GM23338 (cell line): ENCODE measurements at regions not wholly inside any gene's neighbourhood (a gene's known extent, or its start where the extent isn't known, plus 50 kb on each side); places are given as distances from the start of the nearest gene placed in this dataset.

Experiments
- ATAC-seq: fragments of 200-7000 bp; cut with Tn5 transposase; 3 replicates; pipeline ENCODE4 v1.9.1; 2020
- DNase-seq: peaks from one replicate; pipeline ENCODE4 v3.0.0-alpha.2; 2015; ENCODE audit warnings: low spot score
- H2AFZ ChIP-seq: fragments of 200-600 bp; sonication (generic); 2 replicates; pipeline ENCODE4 v1.8.0; 2016; ENCODE audit warnings: antibody characterized with exemption, mild to moderate bottlenecking, moderate library complexity
- H3F3A ChIP-seq: fragments of 200-600 bp; sonication (generic); replicated peaks from 2 replicates; pipeline ENCODE4 v1.8.0; 2017; ENCODE audit warnings: antibody characterized with exemption, mixed run types, low read depth
- H3K27ac ChIP-seq: fragments of 200-600 bp; sonication (generic); 2 replicates; pipeline ENCODE4 v1.6.1; 2016; ENCODE audit warnings: low read depth
- H3K27me3 ChIP-seq: fragments of 200-600 bp; sonication (generic); 2 replicates; pipeline ENCODE4 v1.8.0; 2016; ENCODE audit warnings: mild to moderate bottlenecking, mixed run types, moderate library complexity; ENCODE audit not compliant: insufficient read depth
- H3K36me3 ChIP-seq: fragments of 200-600 bp; sonication (generic); 2 replicates; pipeline ENCODE4 v1.8.0; 2016; ENCODE audit warnings: mild to moderate bottlenecking; ENCODE audit not compliant: insufficient read depth
- H3K4me1 ChIP-seq: fragments of 200-600 bp; sonication (generic); 2 replicates; pipeline ENCODE4 v1.8.0; 2016; ENCODE audit warnings: mild to moderate bottlenecking, moderate library complexity; ENCODE audit not compliant: insufficient read depth
- H3K4me2 ChIP-seq: fragments of 200-600 bp; sonication (generic); 2 replicates; pipeline ENCODE4 v1.7.1; 2017; ENCODE audit warnings: mixed run types
- H3K4me3 ChIP-seq: fragments of 200-600 bp; sonication (generic); 2 replicates; pipeline ENCODE4 v1.6.1; 2016; ENCODE audit warnings: mixed run types
- H3K79me2 ChIP-seq: fragments of 200-600 bp; sonication (generic); replicated peaks from 2 replicates; pipeline ENCODE4 v1.8.0; 2017; ENCODE audit warnings: mild to moderate bottlenecking; ENCODE audit not compliant: insufficient read depth
- H3K9me2 ChIP-seq: fragments of 200-600 bp; sonication (generic); 2 replicates; pipeline ENCODE4 v1.8.0; 2017; ENCODE audit not compliant: insufficient read depth
- H4K20me1 ChIP-seq: fragments of 200-600 bp; sonication (generic); replicated peaks from 2 replicates; pipeline ENCODE4 v1.8.0; 2017; ENCODE audit warnings: mild to moderate bottlenecking; ENCODE audit not compliant: insufficient read depth
- H3K27ac Mint-ChIP-seq: 2 replicates; pipeline ENCODE4 v1.8.0; 2020; ENCODE audit warnings: inconsistent platforms, mild to moderate bottlenecking, moderate library complexity, mixed read lengths
- H3K27me3 Mint-ChIP-seq: 3 replicates; pipeline ENCODE4 v1.8.0; 2022; ENCODE audit warnings: low read depth, mild to moderate bottlenecking, moderate library complexity, mixed read lengths, inconsistent platforms; ENCODE audit not compliant: insufficient read depth, poor library complexity
- H3K36me3 Mint-ChIP-seq: 3 replicates; pipeline ENCODE4 v1.8.0; 2021; ENCODE audit warnings: low read depth, mild to moderate bottlenecking, inconsistent platforms, moderate library complexity, mixed read lengths
- H3K4me1 Mint-ChIP-seq: 3 replicates; pipeline ENCODE4 v1.8.0; 2020; ENCODE audit warnings: mild to moderate bottlenecking, inconsistent platforms, mixed read lengths
- H3K4me3 Mint-ChIP-seq: 3 replicates; pipeline ENCODE4 v1.8.0; 2021; ENCODE audit warnings: moderate library complexity, mild to moderate bottlenecking, inconsistent platforms, mixed read lengths
- H3K9me3 Mint-ChIP-seq: 3 replicates; pipeline ENCODE4 v1.8.0; 2020; ENCODE audit warnings: moderate library complexity, mild to moderate bottlenecking, inconsistent platforms, mixed read lengths
- EZH2phosphoT487 ChIP-seq: fragments of 200-600 bp; sonication (generic); IDR thresholded peaks from one replicate; pipeline ENCODE4 v1.8.1; 2018; ENCODE audit warnings: antibody characterized with exemption; ENCODE audit not compliant: unreplicated experiment
- JUNB ChIP-seq: IDR thresholded peaks from one replicate; pipeline ENCODE4 v1.6.1; 2016; ENCODE audit warnings: antibody characterized with exemption; ENCODE audit not compliant: unreplicated experiment
- POLR2AphosphoS5 ChIP-seq: IDR thresholded peaks from 2 replicates; pipeline ENCODE4 v1.6.1; 2016; ENCODE audit warnings: antibody characterized with exemption, low read depth
- REST ChIP-seq: IDR thresholded peaks from one replicate; pipeline ENCODE4 v1.6.1; 2018; ENCODE audit warnings: antibody characterized with exemption; ENCODE audit not compliant: unreplicated experiment
- TF ChIP-seq, protein P1 (sequence below), 2 experiments: fragments of 200-600 bp in 1 of 2; sonication (generic) in 1 of 2; conservative IDR thresholded peaks; 2 replicates each; pipeline versions ENCODE4 v1.5.1 to v1.6.1; 2016 to 2017; ENCODE audit warnings: antibody characterized with exemption in 2 of 2, low read depth in 2 of 2, mild to moderate bottlenecking in 2 of 2, moderate library complexity in 1 of 2

DNA sequence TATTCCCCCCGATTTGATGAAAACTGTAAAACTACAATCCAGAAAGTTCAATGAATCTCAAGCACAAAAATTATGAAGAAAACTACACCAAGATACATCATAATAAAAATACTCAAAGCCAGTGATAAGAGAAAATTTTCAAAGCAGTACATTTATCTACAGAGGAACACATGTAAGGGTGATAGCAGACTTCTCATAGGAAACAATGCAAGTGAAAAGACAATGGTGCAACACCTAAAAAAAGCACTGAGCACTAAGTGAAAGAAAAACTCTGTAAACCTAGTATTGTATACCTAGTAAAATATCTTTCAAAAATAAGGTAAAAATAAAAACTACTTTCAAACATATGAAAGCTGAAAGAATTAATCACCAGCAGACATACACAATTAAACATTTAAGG, 76.1 kb upstream of the IRF2BP2 start:
- H3K4me3 ChIP-seq, result no peak overlapping the region
- no peaks in the 10 kb centered on the region for H3K27me3 Mint-ChIP-seq
- peaks cover 11% of the 10 kb centered on the region; the same call in 2 of the 3 replicates for H3K9me3 Mint-ChIP-seq
- H3K79me2 ChIP-seq, result no peaks in the 10 kb centered on the region
- H3K4me1 ChIP-seq, result peaks cover 9% of the 10 kb centered on the region
- no peak for ATAC-seq
- H3K27me3 ChIP-seq, result no peaks in the 10 kb centered on the region
- no peaks in the 10 kb centered on the region for H4K20me1 ChIP-seq
- no peak overlapping the region for H2AFZ ChIP-seq
- no peak overlapping the region for H3K4me3 Mint-ChIP-seq
- H3K9me2 ChIP-seq, result no peaks in the 10 kb centered on the region
- H3K36me3 Mint-ChIP-seq, result peaks cover 5% of the 10 kb centered on the region; the same call in 2 of the 3 replicates
- no peak for DNase-seq
- no peak overlapping the region for H3K27ac ChIP-seq
- no peaks in the 10 kb centered on the region for H3K36me3 ChIP-seq
- TF ChIP-seq POLR2AphosphoS5 (no peak), REST (no peak)
- TF ChIP-seq, protein P1, sequence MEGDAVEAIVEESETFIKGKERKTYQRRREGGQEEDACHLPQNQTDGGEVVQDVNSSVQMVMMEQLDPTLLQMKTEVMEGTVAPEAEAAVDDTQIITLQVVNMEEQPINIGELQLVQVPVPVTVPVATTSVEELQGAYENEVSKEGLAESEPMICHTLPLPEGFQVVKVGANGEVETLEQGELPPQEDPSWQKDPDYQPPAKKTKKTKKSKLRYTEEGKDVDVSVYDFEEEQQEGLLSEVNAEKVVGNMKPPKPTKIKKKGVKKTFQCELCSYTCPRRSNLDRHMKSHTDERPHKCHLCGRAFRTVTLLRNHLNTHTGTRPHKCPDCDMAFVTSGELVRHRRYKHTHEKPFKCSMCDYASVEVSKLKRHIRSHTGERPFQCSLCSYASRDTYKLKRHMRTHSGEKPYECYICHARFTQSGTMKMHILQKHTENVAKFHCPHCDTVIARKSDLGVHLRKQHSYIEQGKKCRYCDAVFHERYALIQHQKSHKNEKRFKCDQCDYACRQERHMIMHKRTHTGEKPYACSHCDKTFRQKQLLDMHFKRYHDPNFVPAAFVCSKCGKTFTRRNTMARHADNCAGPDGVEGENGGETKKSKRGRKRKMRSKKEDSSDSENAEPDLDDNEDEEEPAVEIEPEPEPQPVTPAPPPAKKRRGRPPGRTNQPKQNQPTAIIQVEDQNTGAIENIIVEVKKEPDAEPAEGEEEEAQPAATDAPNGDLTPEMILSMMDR (conservative IDR thresholded peaks at IDR 0.05; ENCODE audit: low read depth in 2 of 2), result no peak
- no peaks in the 10 kb centered on the region for H3F3A ChIP-seq
- H3K4me2 ChIP-seq, result no peak overlapping the region
- peaks cover 10% of the 10 kb centered on the region for H3K4me1 Mint-ChIP-seq
- H3K27ac Mint-ChIP-seq, result no peak overlapping the region

DNA sequence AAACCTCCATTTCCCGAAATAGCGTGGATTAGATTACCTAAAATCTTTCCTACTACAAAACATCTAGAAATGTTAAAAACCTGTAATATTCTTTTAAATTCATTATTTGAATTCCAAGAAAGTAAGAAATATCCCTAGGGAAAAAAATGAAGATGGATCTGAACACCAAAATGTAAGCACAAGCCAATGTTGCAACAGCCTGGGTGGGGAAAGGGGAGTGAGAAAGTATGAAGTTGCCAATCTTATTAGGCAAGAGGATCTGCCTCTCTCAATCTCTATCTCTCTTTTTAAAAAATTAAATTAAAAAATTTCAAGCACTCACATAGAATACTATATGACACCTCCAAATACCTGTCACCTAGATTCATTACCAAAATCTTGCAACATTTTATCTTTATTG, 74.9 kb upstream of the IRF2BP2 start:
- peaks cover 9% of the 10 kb centered on the region for H3K4me1 ChIP-seq
- H3K36me3 ChIP-seq, result no peaks in the 10 kb centered on the region
- H3K27me3 Mint-ChIP-seq, result no peaks in the 10 kb centered on the region
- H3K27ac ChIP-seq, result no peak overlapping the region
- H3K4me1 Mint-ChIP-seq, result peaks cover 10% of the 10 kb centered on the region
- H3K36me3 Mint-ChIP-seq, result peaks cover 5% of the 10 kb centered on the region; the same call in 2 of the 3 replicates
- H3K27me3 ChIP-seq, result no peaks in the 10 kb centered on the region
- H3F3A ChIP-seq, result no peaks in the 10 kb centered on the region
- no peak overlapping the region for H3K4me2 ChIP-seq
- no peaks in the 10 kb centered on the region for H3K9me2 ChIP-seq
- ATAC-seq (no peak), DNase-seq (no peak)
- TF ChIP-seq JUNB (no peak), EZH2phosphoT487 (no peak)
- no peaks in the 10 kb centered on the region for H4K20me1 ChIP-seq
- no peak overlapping the region for H2AFZ ChIP-seq
- no peak overlapping the region for H3K4me3 Mint-ChIP-seq
- H3K79me2 ChIP-seq, result no peaks in the 10 kb centered on the region
- H3K4me3 ChIP-seq, result no peak overlapping the region
- H3K9me3 Mint-ChIP-seq, result peaks cover 11% of the 10 kb centered on the region; the same call in 2 of the 3 replicates
- H3K27ac Mint-ChIP-seq, result no peak overlapping the region
